ENCODE measurements at regions not wholly inside any gene's neighbourhood (a gene's known extent, or its start where the extent isn't known, plus 50 kb on each side); places are given as distances from the start of the nearest gene placed in this dataset.

GRCh38 chr2:2703172-2703571 is 372.1 kb upstream of the MYT1L start:
- DNase-seq (ENCODE audit: insufficient read length, low spot score), result no peak

DNA sequence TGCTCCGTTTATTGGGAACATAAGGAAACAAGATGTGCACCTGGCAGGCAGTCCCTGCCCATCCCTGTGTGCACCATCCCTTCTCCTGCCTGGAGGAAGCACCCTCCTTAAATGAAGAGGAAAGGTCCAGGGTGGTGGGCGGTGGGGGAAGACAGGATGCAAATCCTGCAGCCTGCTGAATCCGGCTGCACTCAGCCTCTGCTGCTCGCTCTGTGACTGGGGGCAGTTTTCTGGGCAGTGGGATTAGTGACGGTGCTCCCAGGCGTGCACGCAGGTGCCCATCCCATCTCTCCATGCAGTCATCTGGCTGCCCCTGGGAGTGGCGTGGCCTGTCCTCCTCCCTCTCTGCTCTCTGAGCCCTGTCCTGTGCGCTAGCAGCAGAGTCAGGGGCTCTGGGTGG is 371.3 kb upstream of the MYT1L start:
- FAIRE-seq (no peak), DNase-seq (ENCODE audit: insufficient read length, low spot score) (no peak)
- no peak for TF ChIP-seq CTCF (IDR thresholded peaks at IDR 0.05; ENCODE audit: insufficient read depth, missing control alignments)

More at GRCh38 chr2:2703172-2703571, 372.1 kb upstream of the MYT1L start:
- TF ChIP-seq CTCF (IDR thresholded peaks at IDR 0.05; ENCODE audit: insufficient read depth, missing control alignments), result no peak
- no peak for FAIRE-seq

GRCh38 chr2:2701813-2702212 is 370.7 kb upstream of the MYT1L start:
- TF ChIP-seq CTCF (IDR thresholded peaks at IDR 0.05; ENCODE audit: insufficient read depth, missing control alignments), result no peak
- FAIRE-seq, result no peak
- DNase-seq (ENCODE audit: insufficient read length, low spot score), result no peak

GRCh38 chr2:2701176-2701781 is 370.2 kb upstream of the MYT1L start:
- no peak for DNase-seq (ENCODE audit: insufficient read length, low spot score)
- FAIRE-seq, result no peak
- TF ChIP-seq CTCF (IDR thresholded peaks at IDR 0.05; ENCODE audit: insufficient read depth, missing control alignments), result no peak

GRCh38 chr2:2699121-2699505 is 368.0 kb upstream of the MYT1L start:
- no peak for DNase-seq (ENCODE audit: insufficient read length, low spot score)
- FAIRE-seq, result no peak
- no peak for TF ChIP-seq CTCF (IDR thresholded peaks at IDR 0.05; ENCODE audit: insufficient read depth, missing control alignments)

DNA sequence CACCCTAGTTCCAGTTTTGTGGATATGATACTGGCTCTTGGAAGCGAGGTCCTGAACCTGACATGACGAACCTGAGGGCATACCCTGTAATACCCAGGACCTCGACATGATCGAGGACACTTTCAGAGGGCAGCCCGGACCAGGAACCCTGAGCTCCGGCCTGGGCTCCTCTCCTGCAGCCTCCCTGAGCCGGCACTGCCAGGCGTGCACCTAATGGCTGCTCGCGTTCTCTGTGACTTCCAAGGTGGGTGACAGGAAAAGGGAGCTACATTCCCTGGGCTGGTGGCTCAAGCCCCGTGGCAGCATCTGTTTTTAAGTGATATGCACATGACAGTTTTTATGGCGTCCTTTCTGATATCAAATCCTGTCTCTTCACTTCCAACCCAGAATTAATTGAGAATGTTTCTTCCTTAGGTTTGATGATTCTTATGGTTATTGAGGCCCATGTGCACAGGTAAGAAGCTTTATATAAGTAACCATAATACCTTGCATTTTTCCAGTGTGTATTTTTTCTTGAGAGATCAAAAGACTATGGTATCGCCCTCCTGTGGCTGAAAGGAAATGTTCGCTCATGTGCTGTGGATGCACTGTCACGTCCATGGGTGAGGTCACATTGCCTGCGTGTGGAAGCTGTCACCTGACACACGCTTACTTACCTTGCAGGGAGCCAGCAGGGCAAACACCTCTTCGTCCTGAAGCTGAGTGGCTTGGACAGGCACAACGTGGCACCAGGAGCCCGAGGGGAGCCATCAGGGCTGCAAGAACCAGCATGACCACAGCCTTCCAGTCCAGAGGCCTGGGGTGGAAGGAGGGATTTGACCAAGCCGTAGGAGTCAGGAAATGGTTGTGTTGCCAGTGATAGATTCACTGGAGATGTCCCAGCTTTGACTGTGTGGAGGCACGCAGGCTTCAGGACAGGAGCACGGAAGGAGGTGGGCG is 367.4 kb upstream of the MYT1L start:
- peak; percentile 91 for FAIRE-seq
- peak; percentile 53 for DNase-seq (ENCODE audit: insufficient read length, low spot score)
- TF ChIP-seq CTCF (IDR thresholded peaks at IDR 0.05; ENCODE audit: insufficient read depth, missing control alignments), result peak; percentile 37

Data from D721Med (cell line).